GM21390 (cell line): ENCODE measurements at regions not wholly inside any gene's neighbourhood (a gene's known extent, or its start where the extent isn't known, plus 50 kb on each side); places are given as distances from the start of the nearest gene placed in this dataset.
"Not testable (repeated sequence)": the region's sequence is repeated elsewhere in the genome, so short reads cannot be mapped to it uniquely, and the experiment has no call there.

ENCODE experiments used
- ATAC-seq: cut with Tn5 transposase; IDR thresholded peaks from one replicate; pipeline ENCODE4 v1.9.1; 2021; ENCODE audit not compliant: unreplicated experiment

GRCh38 chr3:109784852-109785631, 447.7 kb upstream of the DPPA4 start:
- ATAC-seq: no peak

GRCh38 chr3:109803274-109803673, 465.9 kb upstream of the DPPA4 start:
- ATAC-seq: no peak

- ATAC-seq: peak; percentile 42
Measured at GRCh38 chr3:109804697-109805096, 467.4 kb upstream of the DPPA4 start.

- peak; percentile 82 for ATAC-seq
Measured at GRCh38 chr3:109806929-109807328, 469.6 kb upstream of the DPPA4 start.

GRCh38 chr3:109809513-109809912, 472.2 kb upstream of the DPPA4 start:
- no peak for ATAC-seq

GRCh38 chr3:109818081-109818480, 480.7 kb upstream of the DPPA4 start:
- ATAC-seq: no peak

GRCh38 chr3:109819734-109820133, 482.4 kb upstream of the DPPA4 start:
- ATAC-seq: no peak

- no peak for ATAC-seq
Measured at GRCh38 chr3:109825971-109826810, 488.8 kb upstream of the DPPA4 start.

GRCh38 chr3:109831403-109831802, 494.1 kb upstream of the DPPA4 start:
- no peak for ATAC-seq

- ATAC-seq: no peak
Measured at GRCh38 chr3:109835958-109836357, 498.6 kb upstream of the DPPA4 start.

- no peak for ATAC-seq
Measured at GRCh38 chr3:109851854-109852253, 514.5 kb upstream of the DPPA4 start.

- no peak for ATAC-seq
Measured at GRCh38 chr3:109852283-109852682, 514.9 kb upstream of the DPPA4 start.

- no peak for ATAC-seq
Measured at GRCh38 chr3:109853077-109853731, 515.9 kb upstream of the DPPA4 start.

GRCh38 chr3:109863701-109864100, 526.4 kb upstream of the DPPA4 start:
- no peak for ATAC-seq

- ATAC-seq: no peak
Measured at GRCh38 chr3:109864452-109864851, 527.1 kb upstream of the DPPA4 start.

- ATAC-seq: no peak
Measured at GRCh38 chr3:109869586-109869985, 532.2 kb upstream of the DPPA4 start.

- no peak for ATAC-seq
Measured at GRCh38 chr3:109874896-109875708, 537.8 kb upstream of the DPPA4 start.

GRCh38 chr3:109877616-109878015, 540.3 kb upstream of the DPPA4 start:
- ATAC-seq: not testable (repeated sequence)

GRCh38 chr3:109882144-109882543, 544.8 kb upstream of the DPPA4 start:
- no peak for ATAC-seq

- peak; percentile 53 for ATAC-seq
Measured at GRCh38 chr3:109887293-109887692, 549.9 kb upstream of the DPPA4 start.

GRCh38 chr3:109888026-109888425, 550.7 kb upstream of the DPPA4 start:
- no peak for ATAC-seq
